COLO668 (cell line): ENCODE measurements at regions not wholly inside any gene's neighbourhood (a gene's known extent, or its start where the extent isn't known, plus 50 kb on each side); places are given as distances from the start of the nearest gene placed in this dataset.

ENCODE experiments used
- DNase-seq: peaks from one replicate; lab custom pipeline; 2025; ENCODE audit not compliant: unreplicated experiment; lab: John Stamatoyannopoulos, UW

DNA sequence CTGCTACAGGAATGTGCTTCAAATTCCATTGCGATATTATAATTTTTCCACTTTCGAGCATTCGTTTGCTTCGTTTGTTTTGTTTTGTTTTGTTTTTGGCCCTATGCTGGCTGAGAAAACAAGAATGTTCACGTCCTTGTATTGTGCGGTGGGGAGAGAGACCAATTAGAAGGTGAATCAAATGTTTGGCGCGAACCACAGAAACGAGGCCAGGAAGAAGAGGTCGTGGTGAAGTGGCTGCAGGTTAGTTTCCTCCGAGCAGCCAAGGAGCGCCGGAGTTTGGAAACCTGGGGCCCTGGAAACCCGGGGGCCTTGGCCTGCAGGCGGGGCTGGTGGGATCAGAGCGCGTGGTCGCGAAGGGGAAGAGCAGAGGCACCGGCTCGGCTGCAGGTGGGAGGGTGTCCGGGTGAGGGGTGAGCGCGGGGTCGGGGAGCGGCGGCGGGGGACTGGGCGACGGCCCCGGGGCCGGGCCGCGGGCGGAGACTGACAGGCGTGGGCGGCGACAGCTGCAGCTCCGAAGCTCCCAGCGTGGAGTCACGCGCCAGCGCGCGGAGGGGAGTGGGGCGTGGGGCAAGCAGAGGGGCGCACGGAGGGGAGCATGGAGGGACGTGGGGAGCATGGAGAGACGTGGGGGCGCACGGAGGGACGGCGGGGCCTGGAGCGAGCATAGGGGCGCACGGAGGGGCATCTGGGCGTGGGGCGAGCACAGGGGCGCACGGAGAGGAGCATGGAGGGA, 141.5 kb upstream of the PDE10A start:
- DNase-seq: no peak

GRCh38 chr6:165800337-165800736, 137.3 kb upstream of the PDE10A start:
- no peak for DNase-seq

GRCh38 chr6:165799391-165800153, 136.5 kb upstream of the PDE10A start:
- no peak for DNase-seq

DNA sequence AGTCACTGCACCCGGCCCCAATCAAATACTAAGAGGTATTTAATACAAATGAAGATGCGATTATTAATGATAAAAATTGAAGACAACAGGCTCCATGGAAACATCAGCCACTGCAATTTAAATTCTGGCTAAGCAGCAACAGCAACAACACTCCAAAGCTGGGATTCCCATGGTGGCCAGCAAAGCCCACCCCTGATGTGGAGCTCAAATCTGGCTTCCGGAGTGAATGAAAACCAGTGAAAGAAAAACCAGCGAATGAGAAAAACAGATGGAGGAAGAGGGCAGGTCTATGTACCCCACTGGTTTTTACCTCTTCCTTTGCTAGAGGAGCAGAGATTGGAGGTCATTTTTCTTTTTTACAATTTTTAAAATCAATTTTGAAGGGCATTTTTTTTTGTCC, 135.9 kb upstream of the PDE10A start:
- no peak for DNase-seq

DNA sequence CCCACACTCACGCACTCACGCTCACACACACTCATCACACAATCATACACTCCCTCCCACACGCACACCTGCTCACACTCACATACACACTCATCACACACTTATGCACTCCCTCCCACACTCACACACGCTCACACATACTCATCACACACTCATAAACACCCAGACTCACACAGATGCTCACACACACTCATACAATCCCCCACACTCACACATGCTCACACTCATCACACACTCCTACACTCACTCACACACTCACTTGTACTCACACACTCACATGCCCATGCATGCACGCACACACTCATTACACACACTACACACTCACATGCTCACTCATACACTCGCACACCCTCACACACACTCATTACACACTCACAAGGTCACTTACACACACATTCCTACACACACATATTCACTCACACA, 131.1 kb upstream of the PDE10A start:
- no peak for DNase-seq

GRCh38 chr6:165793287-165793825, 130.3 kb upstream of the PDE10A start:
- no peak for DNase-seq

DNA sequence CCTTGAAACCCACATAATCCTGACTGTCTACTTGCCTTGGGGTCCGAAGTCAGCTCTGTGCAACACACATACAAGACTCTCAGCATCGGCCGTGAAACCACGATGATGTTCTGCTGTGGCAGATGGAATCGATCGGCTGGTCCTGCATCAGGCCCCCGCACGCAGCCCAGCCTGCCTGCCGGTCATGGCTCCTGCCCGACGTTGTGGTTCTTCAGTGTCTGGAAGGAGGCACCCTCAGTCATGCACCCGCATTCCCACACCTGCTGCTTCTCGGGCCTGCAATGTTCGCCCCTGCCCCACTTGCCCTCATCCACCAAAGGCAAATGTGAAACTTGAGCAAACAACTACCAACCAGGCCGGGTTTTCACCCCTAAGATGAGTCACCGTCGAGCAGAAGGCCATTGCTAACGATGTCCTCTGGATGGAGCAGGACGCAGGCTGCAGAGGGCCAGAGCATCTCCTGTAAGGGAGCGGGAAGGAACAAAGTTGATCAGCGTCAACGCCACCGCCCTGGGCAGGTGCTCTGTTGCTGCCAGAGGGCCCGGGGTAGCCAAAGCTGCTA, 128.9 kb upstream of the PDE10A start:
- no peak for DNase-seq

DNA sequence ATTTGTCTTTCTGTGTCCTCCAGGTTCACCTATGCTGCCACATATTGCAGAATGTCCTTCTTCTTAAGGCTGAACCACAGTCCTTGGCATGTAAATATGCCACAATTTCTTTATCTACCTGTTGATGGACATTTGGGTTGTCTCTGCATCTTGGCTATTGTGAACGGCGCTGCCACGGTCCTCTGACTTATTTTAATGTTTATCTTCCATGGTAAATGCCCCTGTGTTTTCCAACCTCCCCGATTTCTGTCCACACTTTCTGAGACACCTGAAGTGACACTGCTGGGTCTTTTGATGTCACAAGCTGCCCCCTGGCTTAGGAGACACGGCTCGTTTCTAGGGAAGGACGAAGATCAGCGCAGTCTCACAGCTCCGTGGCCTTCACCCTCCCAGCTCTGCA, 128.3 kb upstream of the PDE10A start:
- no peak for DNase-seq

DNA sequence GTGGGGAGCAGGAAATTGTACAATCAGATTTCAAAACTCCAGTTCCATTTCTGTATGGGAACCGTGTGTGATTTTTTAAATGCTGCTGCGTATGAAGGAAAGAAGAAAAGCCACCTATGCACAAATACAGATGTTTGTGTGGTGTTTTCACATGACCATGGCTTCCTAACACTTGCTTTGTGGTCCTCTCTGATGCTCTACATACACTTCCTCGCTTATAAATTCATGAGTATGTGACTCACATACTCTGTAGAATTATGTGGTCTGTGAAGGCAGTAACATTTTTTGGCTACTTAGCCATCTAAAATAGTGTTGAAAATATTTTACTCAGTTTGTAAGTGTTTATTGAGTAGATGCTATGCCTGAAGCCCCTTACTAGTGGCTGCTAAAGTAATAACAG, 119.8 kb upstream of the PDE10A start:
- no peak for DNase-seq

GRCh38 chr6:165782134-165782533, 119.1 kb upstream of the PDE10A start:
- no peak for DNase-seq

DNA sequence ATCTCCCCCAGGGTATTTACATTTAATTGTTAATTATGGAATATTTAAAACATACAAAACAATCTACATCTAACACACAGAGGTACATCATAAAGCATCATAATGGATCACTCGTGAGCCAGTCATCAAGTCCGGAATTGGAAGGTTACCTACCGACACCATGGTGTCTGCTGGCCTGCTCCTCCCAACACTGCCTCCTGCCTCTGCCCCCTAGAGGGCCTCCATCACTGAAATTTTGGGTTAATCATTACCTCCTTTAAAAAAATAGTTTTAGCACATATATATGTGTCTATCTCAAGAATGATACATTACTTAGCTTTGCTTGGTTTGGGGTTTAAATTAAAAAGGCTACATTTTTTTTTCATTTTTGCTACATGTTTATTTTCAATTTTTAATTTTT, 114.6 kb upstream of the PDE10A start:
- DNase-seq: no peak

GRCh38 chr6:165776691-165777090, 113.7 kb upstream of the PDE10A start:
- no peak for DNase-seq

GRCh38 chr6:165775721-165776120, 112.7 kb upstream of the PDE10A start:
- no peak for DNase-seq

GRCh38 chr6:165774903-165775601, 112.0 kb upstream of the PDE10A start:
- DNase-seq: peak; percentile 66

- no peak for DNase-seq
These were observed 107.5 kb upstream of the PDE10A start for GRCh38 chr6:165770397-165771082.

- DNase-seq: no peak
These were observed 106.8 kb upstream of the PDE10A start for GRCh38 chr6:165769884-165770283.

- no peak for DNase-seq
These were observed 106.4 kb upstream of the PDE10A start for GRCh38 chr6:165769401-165769800.

DNA sequence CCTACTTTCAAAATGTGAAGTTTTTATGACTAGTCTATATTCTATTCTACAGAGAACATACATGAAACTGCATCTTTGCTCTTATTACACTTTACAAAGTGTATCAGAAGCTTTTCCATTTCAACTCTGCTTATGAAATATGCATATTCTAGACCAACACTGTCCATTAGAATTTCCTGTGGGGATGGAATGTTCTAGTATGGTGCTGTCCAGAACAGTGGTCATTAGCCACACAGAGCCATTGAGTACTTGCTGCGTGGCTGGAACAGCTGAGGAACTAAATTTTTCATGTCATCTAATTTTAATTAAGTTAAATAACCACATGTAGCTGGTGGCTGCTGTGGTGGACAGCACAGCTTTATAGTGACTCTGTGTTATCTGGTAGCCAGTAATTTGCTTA, 105.9 kb upstream of the PDE10A start:
- no peak for DNase-seq

DNA sequence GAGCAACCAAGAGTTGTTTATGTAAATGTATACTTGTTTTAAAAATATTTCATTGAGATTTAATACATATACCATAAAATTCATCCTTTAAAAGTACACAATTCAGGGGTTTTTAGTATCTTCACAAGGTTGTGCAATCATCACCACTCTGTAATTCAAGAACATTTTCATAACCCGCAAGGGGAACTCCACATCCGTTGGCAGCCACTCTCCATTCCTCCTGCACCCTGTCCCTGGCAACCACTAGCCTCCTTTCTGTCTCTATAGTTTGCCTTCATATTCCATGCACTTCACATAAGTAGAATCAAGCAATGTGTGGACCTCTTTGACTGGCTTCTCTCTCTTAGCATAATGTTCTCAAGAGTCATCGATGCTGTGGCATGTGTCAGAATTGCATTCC, 104.2 kb upstream of the PDE10A start:
- DNase-seq: no peak

- DNase-seq: no peak
These were observed 103.4 kb upstream of the PDE10A start for GRCh38 chr6:165766457-165766856.

GRCh38 chr6:165766026-165766425, 103.0 kb upstream of the PDE10A start:
- DNase-seq: no peak
